ENCODE measurements at regions not wholly inside any gene's neighbourhood (a gene's known extent, or its start where the extent isn't known, plus 50 kb on each side); places are given as distances from the start of the nearest gene placed in this dataset.

DNA sequence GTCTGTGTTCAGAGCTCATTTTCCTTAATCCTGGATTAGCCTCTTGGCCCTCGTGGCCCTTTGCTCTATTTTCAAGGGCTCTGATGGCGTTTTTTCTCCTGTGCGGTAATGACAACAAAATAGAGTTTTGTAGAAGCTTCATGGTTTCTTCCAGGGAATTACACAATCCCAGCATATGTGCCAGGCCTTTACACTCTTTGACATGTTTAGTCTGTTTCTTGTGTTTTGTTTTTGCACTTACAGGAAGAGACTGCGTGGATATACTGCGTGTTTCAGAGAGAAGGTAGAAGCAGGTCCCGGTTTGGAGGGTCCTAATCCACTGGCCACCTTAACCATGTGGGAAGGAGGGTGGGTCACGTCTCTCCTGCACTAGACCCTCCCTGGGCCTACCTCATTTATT, 400.2 kb upstream of the IRX4 start:
- TF ChIP-seq, protein P1, sequence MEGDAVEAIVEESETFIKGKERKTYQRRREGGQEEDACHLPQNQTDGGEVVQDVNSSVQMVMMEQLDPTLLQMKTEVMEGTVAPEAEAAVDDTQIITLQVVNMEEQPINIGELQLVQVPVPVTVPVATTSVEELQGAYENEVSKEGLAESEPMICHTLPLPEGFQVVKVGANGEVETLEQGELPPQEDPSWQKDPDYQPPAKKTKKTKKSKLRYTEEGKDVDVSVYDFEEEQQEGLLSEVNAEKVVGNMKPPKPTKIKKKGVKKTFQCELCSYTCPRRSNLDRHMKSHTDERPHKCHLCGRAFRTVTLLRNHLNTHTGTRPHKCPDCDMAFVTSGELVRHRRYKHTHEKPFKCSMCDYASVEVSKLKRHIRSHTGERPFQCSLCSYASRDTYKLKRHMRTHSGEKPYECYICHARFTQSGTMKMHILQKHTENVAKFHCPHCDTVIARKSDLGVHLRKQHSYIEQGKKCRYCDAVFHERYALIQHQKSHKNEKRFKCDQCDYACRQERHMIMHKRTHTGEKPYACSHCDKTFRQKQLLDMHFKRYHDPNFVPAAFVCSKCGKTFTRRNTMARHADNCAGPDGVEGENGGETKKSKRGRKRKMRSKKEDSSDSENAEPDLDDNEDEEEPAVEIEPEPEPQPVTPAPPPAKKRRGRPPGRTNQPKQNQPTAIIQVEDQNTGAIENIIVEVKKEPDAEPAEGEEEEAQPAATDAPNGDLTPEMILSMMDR (conservative IDR thresholded peaks at IDR 0.05; ENCODE audit: low read depth, low read length) = no peak
- no peak for TF ChIP-seq EZH2 (IDR thresholded peaks at IDR 0.05; ENCODE audit: low read length, unreplicated experiment)
